GM18907 (cell line): ENCODE measurements at regions not wholly inside any gene's neighbourhood (a gene's known extent, or its start where the extent isn't known, plus 50 kb on each side); places are given as distances from the start of the nearest gene placed in this dataset.
"Not testable (repeated sequence)": the region's sequence is repeated elsewhere in the genome, so short reads cannot be mapped to it uniquely, and the experiment has no call there.

Experiments
- ATAC-seq: cut with Tn5 transposase; IDR thresholded peaks from one replicate; pipeline ENCODE4 v1.9.1; 2021; ENCODE audit warnings: mild to moderate bottlenecking, moderate library complexity; ENCODE audit not compliant: unreplicated experiment

GRCh38 chr2:223283329-223283728, 231.3 kb downstream of the KCNE4 start:
- ATAC-seq, result no peak

- no peak for ATAC-seq
These were observed 231.8 kb downstream of the KCNE4 start for GRCh38 chr2:223283771-223284170.

- no peak for ATAC-seq
These were observed 233.6 kb downstream of the KCNE4 start for GRCh38 chr2:223285370-223286265.

- ATAC-seq, result no peak
These were observed 242.8 kb downstream of the KCNE4 start for GRCh38 chr2:223294756-223295155.

- no peak for ATAC-seq
These were observed 245.8 kb downstream of the KCNE4 start for GRCh38 chr2:223297788-223298187.

DNA sequence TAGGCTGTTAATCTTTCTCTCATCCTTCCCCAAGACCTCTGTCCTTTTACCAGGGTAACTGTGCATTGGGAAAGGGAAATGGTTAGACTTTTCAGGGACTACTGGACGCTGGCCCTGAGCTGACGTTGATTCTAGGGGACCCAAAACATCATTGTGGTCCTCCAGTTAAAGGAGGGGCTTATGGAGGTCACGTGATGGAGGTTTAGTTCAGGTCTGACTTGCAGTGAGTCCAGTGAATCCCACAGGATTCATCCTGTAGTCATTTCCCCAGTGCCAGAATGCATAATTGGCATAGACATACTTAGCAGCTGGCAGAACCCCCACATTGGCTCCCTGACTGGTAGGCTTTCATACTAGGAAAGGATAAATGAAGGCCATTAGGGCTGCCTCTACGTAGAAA, 246.3 kb downstream of the KCNE4 start:
- ATAC-seq, result not testable (repeated sequence)

DNA sequence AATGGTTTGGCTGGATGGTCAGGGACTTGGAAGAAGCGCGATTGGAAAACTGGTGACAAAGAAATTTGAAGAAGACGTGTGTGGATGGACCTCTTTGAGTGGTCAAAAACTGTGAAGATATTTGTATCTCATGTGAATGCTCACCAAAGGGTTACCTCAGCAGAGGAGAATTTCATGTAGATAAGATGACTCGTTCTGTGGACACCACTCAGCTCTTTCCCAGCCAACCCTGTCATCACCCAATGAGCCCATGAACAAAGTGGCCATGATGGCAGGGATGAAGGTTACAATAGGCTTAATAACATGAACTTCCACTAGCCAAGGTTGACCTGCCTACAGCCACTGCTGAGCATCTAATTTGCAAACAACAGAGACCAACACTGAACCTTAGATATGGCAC, 248.3 kb downstream of the KCNE4 start:
- ATAC-seq, result no peak

DNA sequence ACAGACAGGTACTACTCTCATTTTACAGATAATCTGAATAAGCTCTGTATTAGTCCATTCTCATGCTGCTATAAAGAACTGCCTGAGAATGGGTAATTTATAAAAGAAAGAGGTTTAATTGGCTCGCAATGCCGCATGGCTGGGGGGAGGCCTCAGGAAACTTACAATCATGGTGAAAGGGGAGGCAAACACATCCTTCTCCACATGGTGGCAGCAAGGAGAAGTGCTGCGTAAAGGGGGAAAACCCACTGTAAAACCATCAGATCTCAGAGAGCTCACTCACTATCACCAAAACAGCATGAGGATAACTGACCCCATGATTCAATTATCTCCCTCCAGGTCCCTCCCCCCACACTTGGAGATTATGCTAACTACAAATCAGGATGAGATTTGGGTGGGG, 254.4 kb downstream of the KCNE4 start:
- peak; percentile 76 for ATAC-seq

DNA sequence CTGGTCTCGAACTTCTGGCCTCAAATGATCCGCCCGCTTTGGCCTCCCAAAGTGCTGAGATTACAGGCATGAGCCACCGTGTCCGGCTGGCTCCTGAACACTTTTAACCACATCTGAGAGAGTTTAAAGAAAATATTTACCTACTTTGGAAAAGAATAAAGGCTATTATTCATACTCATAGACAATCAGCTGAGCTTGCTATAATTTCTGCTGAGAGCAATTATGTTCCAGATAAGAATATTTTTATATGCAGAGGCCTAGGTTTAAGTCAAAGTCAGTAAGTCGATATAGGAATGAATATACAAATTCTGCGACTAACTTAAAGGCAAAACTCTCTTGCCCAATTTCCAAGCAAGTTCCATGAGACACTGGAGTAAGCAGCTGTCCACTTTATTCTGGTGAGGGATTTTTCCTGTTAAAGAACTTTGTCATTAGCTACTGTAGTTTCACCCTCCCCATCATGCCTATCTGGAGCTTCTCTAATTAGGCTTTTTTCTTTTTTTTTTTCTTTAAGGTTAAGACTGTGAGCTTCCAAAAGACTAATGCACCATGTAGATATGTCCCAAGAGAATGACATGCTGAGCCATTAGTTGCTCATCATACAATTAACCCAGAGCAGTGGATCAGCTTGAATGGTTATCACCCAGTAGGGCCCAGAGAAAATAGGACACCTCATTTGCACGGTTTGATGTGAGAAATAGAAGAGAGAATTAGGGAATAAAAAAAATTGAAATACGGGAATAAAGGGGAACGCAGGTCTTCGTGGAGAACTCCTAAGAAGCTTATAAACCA, 260.1 kb downstream of the KCNE4 start:
- no peak for ATAC-seq

- ATAC-seq, result no peak
These were observed 261.1 kb downstream of the KCNE4 start for GRCh38 chr2:223313101-223313500.

- no peak for ATAC-seq
These were observed 262.8 kb downstream of the KCNE4 start for GRCh38 chr2:223314811-223315210.

DNA sequence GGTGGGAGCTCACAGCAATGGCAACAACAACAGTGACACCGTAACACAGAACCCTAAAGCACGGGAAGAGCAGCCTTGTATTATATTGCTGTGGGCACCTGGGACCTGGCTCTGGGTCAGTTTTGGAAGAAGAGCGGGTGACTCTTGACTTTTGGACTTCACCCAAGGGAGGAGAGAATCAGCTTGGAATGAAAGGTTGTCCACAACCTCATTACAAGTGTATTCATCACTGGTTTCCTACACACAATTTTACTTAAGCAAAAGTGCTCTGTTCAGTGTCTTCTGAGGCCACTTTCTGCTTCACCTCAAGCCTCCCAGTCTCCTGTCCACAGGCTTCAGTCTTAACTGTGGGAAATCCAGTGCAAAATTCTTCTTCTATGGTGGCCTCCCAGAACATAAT, 263.8 kb downstream of the KCNE4 start:
- no peak for ATAC-seq

- ATAC-seq, result no peak
These were observed 264.4 kb downstream of the KCNE4 start for GRCh38 chr2:223316342-223316741.

DNA sequence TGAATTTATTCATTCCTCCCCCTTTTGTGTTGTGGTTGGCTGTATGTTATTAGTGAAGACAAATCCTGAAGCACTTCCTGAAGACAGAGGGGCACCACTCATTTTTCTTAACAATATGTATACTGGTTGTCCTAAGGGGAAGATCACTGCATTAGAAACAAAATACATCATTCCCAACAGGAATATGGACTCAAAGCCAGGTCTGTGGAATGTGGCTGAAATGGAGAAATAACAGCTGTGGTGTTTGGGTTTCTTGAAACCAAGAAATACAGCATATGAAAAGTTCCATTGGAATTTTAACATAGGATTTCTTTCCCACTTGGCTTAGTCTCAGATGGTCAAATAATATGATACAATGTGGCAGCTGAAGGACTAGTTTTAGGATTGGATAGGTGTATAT, 267.6 kb downstream of the KCNE4 start:
- ATAC-seq, result no peak

GRCh38 chr2:223324402-223324801, 272.4 kb downstream of the KCNE4 start:
- no peak for ATAC-seq

DNA sequence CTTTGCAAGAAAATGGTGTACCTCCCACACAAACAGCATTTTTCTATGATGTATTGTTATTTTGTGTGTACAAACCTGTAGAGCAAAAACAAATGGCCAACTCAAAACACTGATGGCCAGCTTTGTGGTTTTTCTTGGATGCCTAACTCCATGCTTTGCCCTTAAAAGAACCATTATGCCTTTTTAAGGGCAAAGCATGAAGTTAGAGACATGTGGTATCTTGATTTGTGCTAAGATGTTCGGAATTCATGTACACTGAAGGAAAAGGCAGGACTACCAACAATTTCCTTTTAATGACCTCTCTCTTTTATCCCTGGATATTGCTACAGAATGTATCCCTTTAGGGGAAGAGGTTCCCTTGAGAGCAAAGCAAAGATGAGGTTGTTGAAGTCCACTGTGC, 273.6 kb downstream of the SCG2 start:
- no peak for ATAC-seq

DNA sequence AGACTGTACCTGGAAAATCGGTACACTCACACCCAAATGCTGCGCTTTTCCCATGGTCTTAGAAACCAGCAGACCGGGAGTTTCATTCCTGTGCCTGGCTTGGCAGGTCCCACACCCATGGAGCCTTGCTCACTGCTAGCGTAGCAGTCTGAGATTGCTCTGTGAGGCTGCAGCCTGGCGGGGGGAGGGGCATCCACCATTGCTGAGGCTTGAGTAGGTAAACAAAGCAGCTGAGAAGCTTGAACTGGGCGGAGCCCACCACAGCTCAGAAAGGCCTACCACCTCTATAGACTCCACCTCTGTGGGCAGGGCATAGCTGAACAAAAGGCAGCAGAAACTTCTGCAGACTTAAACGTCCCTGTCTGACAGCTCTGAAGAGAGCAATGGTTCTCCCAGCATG, 271.4 kb downstream of the SCG2 start:
- ATAC-seq, result not testable (repeated sequence)

GRCh38 chr2:223338016-223338415, 264.1 kb downstream of the SCG2 start:
- ATAC-seq, result no peak

GRCh38 chr2:223357076-223357475, 245.1 kb downstream of the SCG2 start:
- no peak for ATAC-seq

DNA sequence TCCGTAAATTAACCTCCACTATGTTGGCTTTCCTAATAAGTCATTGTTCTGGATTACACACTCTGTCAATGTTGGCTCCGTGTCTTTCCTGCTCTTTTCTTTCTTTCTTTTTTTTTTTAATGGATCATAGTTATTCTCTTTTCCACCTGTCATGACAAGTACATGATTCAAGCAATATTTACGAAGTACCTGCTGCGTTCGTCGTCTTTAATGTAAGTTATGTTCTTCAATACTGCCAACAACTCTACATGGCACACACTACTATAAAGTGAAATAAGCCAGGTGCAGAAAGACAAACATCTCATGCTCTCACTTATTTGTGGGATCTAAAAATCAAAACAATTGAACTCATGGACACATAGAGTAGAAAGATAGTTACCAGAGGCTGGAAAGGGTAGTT, 239.1 kb downstream of the SCG2 start:
- no peak for ATAC-seq

DNA sequence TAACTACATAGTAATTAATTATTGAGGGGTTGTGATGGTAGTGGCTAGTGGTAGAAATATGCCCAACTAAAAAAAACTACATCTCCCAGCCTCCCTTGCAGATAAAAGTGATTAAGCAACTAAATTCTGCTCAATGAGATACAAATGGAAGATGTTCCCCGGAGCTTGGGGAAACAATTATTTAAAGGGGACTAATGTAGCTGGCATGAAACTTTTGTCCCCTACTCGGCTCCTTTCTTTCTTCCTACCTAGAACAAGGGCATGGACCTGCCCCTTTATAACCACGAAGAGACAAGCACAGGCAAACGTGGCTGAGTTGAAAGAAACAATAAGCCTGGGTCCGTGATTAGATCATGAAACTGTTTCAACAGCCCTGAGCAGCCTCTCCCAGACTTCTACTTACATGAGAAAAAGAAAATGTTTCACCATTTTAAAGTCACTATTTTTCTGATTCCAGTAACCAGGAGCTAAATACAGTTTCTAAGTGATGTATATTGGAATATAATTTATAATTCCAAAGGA, 236.9 kb downstream of the SCG2 start:
- no peak for ATAC-seq

DNA sequence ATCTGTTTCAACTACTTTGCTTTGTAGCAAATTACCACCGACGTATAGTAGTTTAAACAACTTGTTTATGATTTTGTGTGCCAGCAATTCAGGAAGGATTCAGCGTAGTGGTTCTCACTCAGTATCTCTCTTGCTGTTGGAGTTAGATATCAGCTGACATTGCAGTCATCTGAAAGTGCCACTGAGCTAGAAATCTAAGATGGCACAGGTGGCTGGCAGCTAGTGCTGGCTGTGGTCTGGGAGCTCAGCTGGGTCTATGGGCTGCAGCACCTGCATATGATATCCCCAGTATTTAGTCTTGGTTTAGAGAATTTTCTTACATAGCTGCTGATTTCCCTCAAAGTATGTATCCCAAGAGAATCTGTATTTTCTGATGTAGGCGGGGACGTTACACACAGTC, 235.6 kb downstream of the SCG2 start:
- ATAC-seq, result no peak
